ENCODE measurements at regions not wholly inside any gene's neighbourhood (a gene's known extent, or its start where the extent isn't known, plus 50 kb on each side); places are given as distances from the start of the nearest gene placed in this dataset.
"Not testable (repeated sequence)": the region's sequence is repeated elsewhere in the genome, so short reads cannot be mapped to it uniquely, and the experiment has no call there.

- Histone ChIP-seq H3K27ac (no peak overlapping the region), H3K36me3 (no peaks in the 10 kb centered on the region), H3K27me3 (no peaks in the 10 kb centered on the region), H3K4me3 (no peak overlapping the region), H3K9me3 (no peaks in the 10 kb centered on the region), H3K4me1 (peaks cover 0 to 59% (median 31%) of the 10 kb centered on the region in 4 donors)
- TF ChIP-seq EP300 (IDR thresholded peaks at IDR 0.05), result no peak
- TF ChIP-seq CTCF (IDR thresholded peaks at IDR 0.05), result no peak
- TF ChIP-seq POLR2A (IDR thresholded peaks at IDR 0.05), result no peak
- WGBS, 2 donors, result 88 to 97% methylated on average over 5 of the region's 5 CpGs
- no peak for DNase-seq (ENCODE audit: low spot score in 2 of 2)
Measured at GRCh38 chr18:46179306-46179705, 75.1 kb downstream of the HAUS1 start.

- Histone ChIP-seq H3K4me1 (peaks cover 0 to 41% (median 12%) of the 10 kb centered on the region in 4 donors), H3K36me3 (peaks cover 0 to 7% (median 0%) of the 10 kb centered on the region in 3 donors), H3K27ac (no peak overlapping the region), H3K4me3 (no peak overlapping the region), H3K27me3 (no peaks in the 10 kb centered on the region), H3K9me3 (no peaks in the 10 kb centered on the region)
- WGBS, 2 donors, result 32 to 37% methylated on average over 3 of the region's 3 CpGs
- no peak for TF ChIP-seq POLR2A (IDR thresholded peaks at IDR 0.05)
- TF ChIP-seq CTCF (IDR thresholded peaks at IDR 0.05), result no peak
- TF ChIP-seq EP300 (IDR thresholded peaks at IDR 0.05), result no peak
- no peak for DNase-seq (ENCODE audit: low spot score in 2 of 2)
Measured at GRCh38 chr18:46182633-46183358, 78.6 kb downstream of the HAUS1 start.

GRCh38 chr18:46184296-46184695, 80.1 kb downstream of the HAUS1 start:
- Histone ChIP-seq H3K36me3 (peaks cover 0 to 17% (median 0%) of the 10 kb centered on the region in 3 donors), H3K4me1 (peaks cover 0 to 41% (median 12%) of the 10 kb centered on the region in 4 donors)
- not testable (repeated sequence) for H3K4me3 ChIP-seq; H3K27ac ChIP-seq; DNase-seq (ENCODE audit: low spot score in 2 of 2); H3K9me3 ChIP-seq; H3K27me3 ChIP-seq
- 91 to 95% methylated on average over 9 of the region's 9 CpGs for WGBS, 2 donors

- peaks cover 0 to 17% (median 0%) of the 10 kb centered on the region in 3 donors for H3K36me3 ChIP-seq
- WGBS, 2 donors, result 69 to 81% methylated on average over 1 of the region's 1 CpG
Measured at GRCh38 chr18:46184727-46185126, 80.5 kb downstream of the HAUS1 start.

GRCh38 chr18:46190667-46191066, 86.5 kb downstream of the HAUS1 start:
- Histone ChIP-seq H3K9me3 (no peaks in the 10 kb centered on the region), H3K27ac (no peak overlapping the region), H3K4me3 (no peak overlapping the region), H3K27me3 (no peaks in the 10 kb centered on the region), H3K4me1 (no peaks in the 10 kb centered on the region), H3K36me3 (peaks cover 0 to 26% (median 0%) of the 10 kb centered on the region in 3 donors)
- TF ChIP-seq CTCF (IDR thresholded peaks at IDR 0.05), result no peak
- no peak for TF ChIP-seq POLR2A (IDR thresholded peaks at IDR 0.05)
- TF ChIP-seq EP300 (IDR thresholded peaks at IDR 0.05), result no peak
- WGBS, 2 donors, result 88 to 97% methylated on average over 2 of the region's 2 CpGs
- no peak for DNase-seq (ENCODE audit: low spot score in 2 of 2)

More at GRCh38 chr18:46184727-46185126, 80.5 kb downstream of the HAUS1 start:
- TF ChIP-seq POLR2A (IDR thresholded peaks at IDR 0.05) (no peak), CTCF (IDR thresholded peaks at IDR 0.05) (no peak), EP300 (IDR thresholded peaks at IDR 0.05) (no peak)
- Histone ChIP-seq H3K4me1 (peaks cover 0 to 41% (median 12%) of the 10 kb centered on the region in 4 donors), H3K27ac (no peak overlapping the region), H3K9me3 (no peaks in the 10 kb centered on the region), H3K4me3 (no peak overlapping the region), H3K27me3 (no peaks in the 10 kb centered on the region)
- no peak for DNase-seq (ENCODE audit: low spot score in 2 of 2)

Data from tibial nerve (tissue), 4 donors.